ENCODE measurements at regions not wholly inside any gene's neighbourhood (a gene's known extent, or its start where the extent isn't known, plus 50 kb on each side); places are given as distances from the start of the nearest gene placed in this dataset.

- no peak for TF ChIP-seq E2F4 (CRISPR knock-in tag; IDR thresholded peaks at IDR 0.05; ENCODE audit: borderline replicate concordance, low read depth)
- no peak for TF ChIP-seq ETV6 (CRISPR knock-in tag; IDR thresholded peaks at IDR 0.05)
- no peak for TF ChIP-seq HMGA2 (CRISPR knock-in tag; IDR thresholded peaks at IDR 0.05)
- no peak for TF ChIP-seq ZNF671 (CRISPR knock-in tag; IDR thresholded peaks at IDR 0.05)
- no peak for TF ChIP-seq ATF3 (CRISPR knock-in tag; conservative IDR thresholded peaks at IDR 0.05)
Measured at GRCh38 chr15:69578252-69578651, 125.6 kb downstream of the RPLP1 start (continued).

- Mint-ChIP-seq H3K27me3 (ENCODE audit: low read depth) (no peaks in the 10 kb centered on the region), H3K4me3 (no peak overlapping the region), H3K9me3 (peaks cover 8% of the 10 kb centered on the region), H3K4me1 (peaks cover 16% of the 10 kb centered on the region), H3K36me3 (peaks cover 2% of the 10 kb centered on the region), H3K27ac (no peak overlapping the region)
- no peak for ATAC-seq
- TF ChIP-seq ZNF232 (CRISPR knock-in tag; IDR thresholded peaks at IDR 0.05): no peak
- TF ChIP-seq ZNF416 (CRISPR knock-in tag; IDR thresholded peaks at IDR 0.05): no peak
- TF ChIP-seq GRHL2 (CRISPR knock-in tag; IDR thresholded peaks at IDR 0.05; ENCODE audit: insufficient replicate concordance, severe bottlenecking): no peak
- TF ChIP-seq NFYB (CRISPR knock-in tag; conservative IDR thresholded peaks at IDR 0.05; ENCODE audit: low read depth): no peak
- no peak for TF ChIP-seq ZNF532 (CRISPR knock-in tag; IDR thresholded peaks at IDR 0.05; ENCODE audit: borderline replicate concordance)
- TF ChIP-seq ZSCAN18 (CRISPR knock-in tag; IDR thresholded peaks at IDR 0.05): no peak
- no peak for TF ChIP-seq EMX1 (CRISPR knock-in tag; IDR thresholded peaks at IDR 0.05)
- TF ChIP-seq ZMAT4 (CRISPR knock-in tag; IDR thresholded peaks at IDR 0.05): no peak
- no peak for TF ChIP-seq KAT7 (CRISPR knock-in tag; IDR thresholded peaks at IDR 0.05; ENCODE audit: borderline replicate concordance)
- TF ChIP-seq FOXP1 (CRISPR knock-in tag; IDR thresholded peaks at IDR 0.05; ENCODE audit: borderline replicate concordance): no peak
- TF ChIP-seq TEAD1 (CRISPR knock-in tag; IDR thresholded peaks at IDR 0.05): no peak
- no peak for TF ChIP-seq ETV6 (CRISPR knock-in tag; IDR thresholded peaks at IDR 0.05)
- TF ChIP-seq ZNF138 (CRISPR knock-in tag; conservative IDR thresholded peaks at IDR 0.05): no peak
- TF ChIP-seq ATF1 (CRISPR knock-in tag; IDR thresholded peaks at IDR 0.05): no peak
- TF ChIP-seq FOXP4 (CRISPR knock-in tag; IDR thresholded peaks at IDR 0.05): no peak
- TF ChIP-seq ZNF671 (CRISPR knock-in tag; IDR thresholded peaks at IDR 0.05): no peak
- TF ChIP-seq NFE2L1 (CRISPR knock-in tag; IDR thresholded peaks at IDR 0.05): no peak
- TF ChIP-seq RELA (CRISPR knock-in tag; IDR thresholded peaks at IDR 0.05; ENCODE audit: borderline replicate concordance): no peak
- TF ChIP-seq PREB (CRISPR knock-in tag; IDR thresholded peaks at IDR 0.05; ENCODE audit: borderline replicate concordance): no peak
- DNase-seq (ENCODE audit: low spot score): no peak
- ChIA-PET POLR2A (no interaction called here), CTCF (interaction anchor here (0.5 kb wide), 1 partner anchor 13 kb away, joined by 4 read pairs; no protein-coding TSS in a partner anchor)
Measured at GRCh38 chr15:69578787-69579583, 126.4 kb downstream of the RPLP1 start.

All from WTC11 (cell line).